ENCODE measurements at regions not wholly inside any gene's neighbourhood (a gene's known extent, or its start where the extent isn't known, plus 50 kb on each side); places are given as distances from the start of the nearest gene placed in this dataset.

- TF ChIP-seq CTCF (conservative IDR thresholded peaks at IDR 0.05; ENCODE audit: low read depth, low read length) (no peak), EZH2 (IDR thresholded peaks at IDR 0.05; ENCODE audit: borderline replicate concordance, low read depth, low read length, poor library complexity, severe bottlenecking) (no peak)
These were observed 254.3 kb upstream of the PRR20A start for GRCh38 chr13:56886398-56886797.
